Heart right ventricle (tissue), 16 donors: ENCODE measurements at regions not wholly inside any gene's neighbourhood (a gene's known extent, or its start where the extent isn't known, plus 50 kb on each side); places are given as distances from the start of the nearest gene placed in this dataset.

Experiments
- ATAC-seq, 8 donors: fragments of 200-7000 bp; cut with Tn5 transposase; one replicate each; pipeline ENCODE4 v1.9.1; 2020; ENCODE audit warnings: mild to moderate bottlenecking in 8 of 8, moderate library complexity in 8 of 8, moderate number of reproducible peaks in 1 of 8
- DNase-seq, 2 donors: peaks; one replicate each; pipeline ENCODE4 v3.0.0-alpha.2; 2020
- H3K27ac ChIP-seq, 10 donors: fragments of 200-600 bp; sonication (generic) in 2 of 10; one replicate each; pipeline versions ENCODE4 v1.5.0 to v1.8.0; 2020 to 2022; ENCODE audit warnings: mild to moderate bottlenecking in 3 of 10
- H3K27me3 ChIP-seq, 7 donors: fragments of 200-600 bp; one replicate each; pipeline ENCODE4 v1.8.0; 2021 to 2022; ENCODE audit warnings: mild to moderate bottlenecking in 2 of 7
- H3K36me3 ChIP-seq, 9 donors: fragments of 200-600 bp; sonication (generic) in 1 of 9; one replicate each; pipeline versions ENCODE4 v1.5.0 to v1.8.0; 2020 to 2022; ENCODE audit warnings: mild to moderate bottlenecking in 2 of 9
- H3K4me1 ChIP-seq, 9 donors: fragments of 200-600 bp; sonication (generic) in 1 of 9; one replicate each; pipeline versions ENCODE4 v1.5.0 to v1.8.0; 2020 to 2022; ENCODE audit warnings: mild to moderate bottlenecking in 4 of 9
- H3K4me3 ChIP-seq, 10 donors: fragments of 200-600 bp; sonication (generic) in 2 of 10; one replicate each; pipeline versions ENCODE4 v1.5.0 to v1.8.0; 2020 to 2022; ENCODE audit warnings: mild to moderate bottlenecking in 7 of 10, moderate library complexity in 2 of 10
- H3K9me3 ChIP-seq, 11 donors: fragments of 200-600 bp in 10 of 11; sonication (generic) in 2 of 11; one replicate each; pipeline versions ENCODE4 v1.5.0 to v1.8.0; 2013 to 2022; ENCODE audit warnings: mild to moderate bottlenecking in 2 of 11, control low read depth in 1 of 11, moderate library complexity in 1 of 11
- CTCF ChIP-seq, 9 donors: fragments of 200-600 bp; sonication (generic) in 2 of 9; IDR thresholded peaks; one replicate each; pipeline versions ENCODE4 v1.5.0 to v1.8.0; 2021 to 2022; ENCODE audit warnings: antibody characterized with exemption in 9 of 9, mild to moderate bottlenecking in 5 of 9, moderate library complexity in 1 of 9
- WGBS, 2 donors: extraction: QIAGEN DNeasy Blood & Tissue Kit; methylation state at CpG; one replicate each; pipeline ENCODE4 v1.1.7; 2013; ENCODE audit warnings: inconsistent platforms in 1 of 2; 5-methylcytosine and 5-hydroxymethylcytosine counted together
- intact Hi-C, 10 donors: fragments of 100-400 bp; cut with DNase I; formaldehyde crosslinking; loops; one replicate each; pipeline versions ENCODE4 v1.11.1 to v1.14.2; 2022
- donor health status: Arrhythmogenic right ventricular cardiomyopathy.
- donor health status: ischemic (EF 13 %, LVEDD 7.1; RV severe dilation, severe dysfunction).
- donor health status: healthy with polysubstance abuse.
- donor health status: DM: no; HTN: yes; CAD: no.
- donor health status: DM: no; HTN: no; CAD: no.
- donor health status: ischemic (EF 25% LVEDD 6.9; RV normal size, moderate dysfunction).
- donor health status: ischemic (EF 25% LVEDD 5.7; RV mildly dilated, moderate dysfunction).
- donor health status: healthy.
- donor health status: DM: yes; HTN: yes; CAD: no.
- donor health status: Ischemic cardiomyopathy.
- donor health status: ischemic (EF 35%, LVEDD 5.7; RV mildly dilated, moderate dysfunction).
- donor health status: nonischemic (EF 11% LVEDD 7.7; RV severe dilation, severe dysfunction).
- donor health status: DM: yes; HTN: yes; CAD: no.
- donor health status: PGD.
- donor health status: ischemic (EF 29% LVEDD 5.4; RV normal size, mild dysfunction).
- donor health status: nonischemic (EF 23%, LVEDD 6.1; RV moderate dilation, normal function).

GRCh38 chr13:62838929-62839328, 1423.3 kb upstream of the PCDH20 start:
- no peak for TF ChIP-seq CTCF (IDR thresholded peaks at IDR 0.05)
- Histone ChIP-seq H3K36me3 (no peaks in the 10 kb centered on the region), H3K27ac (no peak overlapping the region), H3K27me3 (no peaks in the 10 kb centered on the region), H3K4me1 (no peaks in the 10 kb centered on the region), H3K4me3 (no peak overlapping the region), H3K9me3 (peaks cover 0 to 7% (median 0%) of the 10 kb centered on the region in 11 donors)
- ATAC-seq (no peak), DNase-seq (no peak)
- intact Hi-C loops, result no loop called here

DNA sequence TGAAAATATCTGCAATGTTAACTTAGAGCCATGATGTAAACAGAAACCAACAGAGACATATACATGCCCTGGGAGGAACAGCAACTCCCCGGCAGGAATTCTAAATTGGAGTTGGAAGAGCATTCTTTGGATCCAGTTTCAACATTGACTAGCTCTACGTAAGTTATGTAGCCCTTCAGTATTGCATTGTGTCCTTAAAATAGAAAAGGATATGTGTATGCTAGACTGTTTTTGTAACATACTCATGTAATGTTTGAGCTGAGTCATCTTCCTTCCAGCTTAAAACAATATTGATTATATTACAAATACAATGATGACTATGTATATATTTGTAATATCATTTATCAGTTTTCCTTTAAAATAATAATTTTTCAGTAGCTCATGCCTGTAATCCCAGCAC, 1422.2 kb upstream of the PCDH20 start:
- no peaks in the 10 kb centered on the region for H3K27me3 ChIP-seq
- intact Hi-C loops, result no loop called here
- WGBS, 2 donors, result 70 to 73% methylated on average over 2 of the region's 2 CpGs

DNA sequence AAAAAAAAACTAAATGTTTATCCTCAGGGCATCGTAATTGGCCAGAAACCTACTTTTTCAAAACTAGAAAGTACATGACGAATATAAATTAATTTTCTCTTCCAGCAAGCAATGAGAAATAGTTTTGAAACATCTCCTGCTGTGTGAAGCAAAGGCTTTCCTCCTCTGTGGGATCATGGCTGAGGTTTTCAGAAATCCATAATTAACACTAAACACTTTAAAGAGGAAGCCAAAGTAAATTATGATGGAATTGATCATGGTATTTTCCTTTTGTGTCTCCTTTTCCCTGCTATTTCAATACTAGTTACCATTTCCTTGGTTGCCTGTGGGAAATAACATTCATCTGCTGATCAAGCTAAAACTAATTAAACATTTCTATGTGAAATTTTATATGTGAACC, 1413.8 kb upstream of the PCDH20 start:
- peaks cover 0 to 5% (median 0%) of the 10 kb centered on the region in 11 donors for H3K9me3 ChIP-seq
- H3K27ac ChIP-seq, result no peak overlapping the region
- no peak for DNase-seq
- ATAC-seq, result no peak
- H3K36me3 ChIP-seq, result no peaks in the 10 kb centered on the region
- intact Hi-C loops, result no loop called here
- TF ChIP-seq CTCF (IDR thresholded peaks at IDR 0.05), result no peak
- no peaks in the 10 kb centered on the region for H3K27me3 ChIP-seq
- H3K4me3 ChIP-seq, result no peak overlapping the region
- 79 to 85% methylated on average over 2 of the region's 2 CpGs for WGBS, 2 donors
- no peaks in the 10 kb centered on the region for H3K4me1 ChIP-seq

More for the DNA sequence above, 1422.2 kb upstream of the PCDH20 start:
- no peak for DNase-seq
- Histone ChIP-seq H3K27ac (no peak overlapping the region), H3K9me3 (peaks cover 0 to 7% (median 0%) of the 10 kb centered on the region in 11 donors), H3K4me1 (no peaks in the 10 kb centered on the region), H3K36me3 (no peaks in the 10 kb centered on the region), H3K4me3 (no peak overlapping the region)
- ATAC-seq, result no peak
- no peak for TF ChIP-seq CTCF (IDR thresholded peaks at IDR 0.05)

- ATAC-seq (peak in 1 of 8 donors; percentile 67), DNase-seq (no peak)
- WGBS, 2 donors, result 84 to 86% methylated on average over 5 of the region's 5 CpGs
Measured at GRCh38 chr13:62799931-62800436, 1384.3 kb upstream of the PCDH20 start.

More at GRCh38 chr13:62799931-62800436, 1384.3 kb upstream of the PCDH20 start:
- H3K27me3 ChIP-seq, result no peaks in the 10 kb centered on the region
- no peak overlapping the region for H3K4me3 ChIP-seq
- H3K36me3 ChIP-seq, result no peaks in the 10 kb centered on the region
- intact Hi-C loops, result no loop called here
- no peak for TF ChIP-seq CTCF (IDR thresholded peaks at IDR 0.05)
- H3K4me1 ChIP-seq, result no peaks in the 10 kb centered on the region
- peaks cover 0 to 8% (median 0%) of the 10 kb centered on the region in 11 donors for H3K9me3 ChIP-seq
- H3K27ac ChIP-seq, result no peak overlapping the region
